HepG2 (cell line): ENCODE measurements at regions not wholly inside any gene's neighbourhood (a gene's known extent, or its start where the extent isn't known, plus 50 kb on each side); places are given as distances from the start of the nearest gene placed in this dataset.
A peak's percentile ranks its signal among the peaks of the same experiment; 100 is the strongest.

Experiments used
- ATAC-seq: fragments of 200-7000 bp; cut with Tn5 transposase; 3 replicates; pipeline ENCODE4 v1.9.1; 2020; ENCODE audit warnings: mild to moderate bottlenecking, moderate library complexity
- BruUV-seq: library from RNA; stranded (reverse); fragments of 400-500 nt; replicated peaks from 2 replicates; lab custom pipeline; 2021; lab: Mats Ljungman, UMichigan
- CTCF ChIA-PET: fragments of 300-600 bp; formaldehyde crosslinking; extraction: SDS; loops from one replicate; lab custom pipeline; 2021; ENCODE audit warnings: low total read pairs, inconsistent platforms, low intra/inter-chr PET ratio; lab: Yijun Ruan, JAX
- POLR2A ChIA-PET: fragments of 350-600 bp; sonication (Branson Sonifier 250); formaldehyde crosslinking; loops from one replicate; lab custom pipeline; 2020; ENCODE audit warnings: antibody characterized with exemption, inconsistent platforms; lab: Yijun Ruan, JAX
- DNase-seq: peaks from one replicate; pipeline ENCODE4 v3.0.0-alpha.2; 2015; ENCODE audit warnings: low spot score
- FAIRE-seq: peaks from 3 replicates; lab custom pipeline; 2011; peaks lifted over from hg19 to GRCh38; lab: Jason Lieb, UNC
- H2AFZ ChIP-seq: one replicate; pipeline ENCODE4 v1.6.1; 2011; ENCODE audit warnings: low read length, inconsistent platforms
- H3K27ac ChIP-seq: fragments of 300-600 bp; 3 replicates; pipeline ENCODE4 v1.8.0; 2011; ENCODE audit warnings: mixed run types, mild to moderate bottlenecking, mixed read lengths, low read length, inconsistent platforms; ENCODE audit not compliant: insufficient read depth; ENCODE audit errors: extremely low read length
- H3K27me3 ChIP-seq, 2 experiments: fragments of 200-600 bp in 1 of 2; 2 replicates in 1 of 2; 3 replicates in 1 of 2; pipeline versions ENCODE4 v1.6.0 to v1.8.0; 2011; ENCODE audit warnings: low read length in 2 of 2, mild to moderate bottlenecking in 2 of 2, moderate library complexity in 2 of 2, inconsistent platforms in 1 of 2; ENCODE audit not compliant: insufficient read depth in 2 of 2, control insufficient read depth in 1 of 2
- H3K36me3 ChIP-seq, 2 experiments: fragments of 200-600 bp in 1 of 2; replicated peaks in 1 of 2; 2 replicates in 1 of 2; 3 replicates in 1 of 2; pipeline versions ENCODE4 v1.5.1 to v1.8.0; 2011; ENCODE audit warnings: low read length in 2 of 2, inconsistent platforms in 1 of 2; ENCODE audit not compliant: insufficient read depth in 2 of 2, control insufficient read depth in 1 of 2
- H3K4me1 ChIP-seq: 2 replicates; pipeline ENCODE4 v1.5.1; 2012; ENCODE audit warnings: low read length, inconsistent platforms; ENCODE audit not compliant: insufficient read depth
- H3K4me2 ChIP-seq: 2 replicates; pipeline ENCODE4 v1.6.0; 2011; ENCODE audit warnings: low read depth, low read length, inconsistent platforms
- H3K4me3 ChIP-seq, 3 experiments: fragments of 200-600 bp in 1 of 3; sonication (generic), shearing (Covaris generic) in 1 of 3; replicated peaks in 1 of 3; 2 replicates each; pipeline ENCODE4 v1.5.1; 2011 to 2016; ENCODE audit warnings: low read length in 3 of 3, inconsistent platforms in 2 of 3, low read depth in 2 of 3, mild to moderate bottlenecking in 2 of 3, control low read depth in 1 of 3, mixed read lengths in 1 of 3; ENCODE audit not compliant: insufficient read depth in 1 of 3
- H3K79me2 ChIP-seq: one replicate; pipeline ENCODE4 v1.6.1; 2011; ENCODE audit warnings: low read length, inconsistent platforms; ENCODE audit not compliant: insufficient read depth
- H3K9ac ChIP-seq: 2 replicates; pipeline ENCODE4 v1.6.0; 2011; ENCODE audit warnings: mild to moderate bottlenecking, low read depth, low read length, inconsistent platforms; ENCODE audit not compliant: insufficient read depth
- H3K9me3 ChIP-seq: 2 replicates; pipeline ENCODE4 v1.5.1; 2012; ENCODE audit warnings: mild to moderate bottlenecking, low read length
- H4K20me1 ChIP-seq: 2 replicates; pipeline ENCODE4 v1.6.0; 2011; ENCODE audit warnings: inconsistent platforms, mild to moderate bottlenecking, low read length, moderate library complexity; ENCODE audit not compliant: insufficient read depth
- CBX5 ChIP-seq: sonication (generic); formaldehyde crosslinking; IDR thresholded peaks from 2 replicates; pipeline ENCODE4 v1.4.0; 2020; ENCODE audit warnings: missing genetic modification reagents, borderline replicate concordance
- ELF1 ChIP-seq: sonication (generic); formaldehyde crosslinking; IDR thresholded peaks from 2 replicates; pipeline ENCODE4 v1.4.0; 2020; ENCODE audit warnings: missing genetic modification reagents
- GMEB1 ChIP-seq: sonication (generic); formaldehyde crosslinking; IDR thresholded peaks from 2 replicates; pipeline ENCODE4 v1.5.1; 2020; ENCODE audit warnings: missing genetic modification reagents, mild to moderate bottlenecking, borderline replicate concordance
- MAFF ChIP-seq: IDR thresholded peaks from 2 replicates; pipeline ENCODE4 v1.6.1; 2011; ENCODE audit warnings: low read depth, low read length, improper control_type of control experiment
- MAFK ChIP-seq, 2 experiments: IDR thresholded peaks in 1 of 2; conservative IDR thresholded peaks in 1 of 2; 2 replicates each; pipeline ENCODE4 v1.6.1; 2011; ENCODE audit warnings: improper control_type of control experiment in 2 of 2, low read length in 2 of 2
- MZF1 ChIP-seq: sonication (generic); formaldehyde crosslinking; IDR thresholded peaks from 2 replicates; pipeline ENCODE4 v1.8.1; 2023; ENCODE audit warnings: mild to moderate bottlenecking, missing genetic modification reagents, borderline replicate concordance
- NR2F6 ChIP-seq, 2 experiments: IDR thresholded peaks; 2 replicates each; pipeline ENCODE4 v1.6.1; 2016; ENCODE audit warnings: antibody characterized with exemption in 1 of 2, mild to moderate bottlenecking in 1 of 2
- TAF1 ChIP-seq: sonication (generic); formaldehyde crosslinking; IDR thresholded peaks from 2 replicates; pipeline ENCODE4 v1.4.0; 2020; ENCODE audit warnings: missing genetic modification reagents
- ZBTB33 ChIP-seq: sonication (generic); formaldehyde crosslinking; IDR thresholded peaks from 2 replicates; pipeline ENCODE4 v1.4.0; 2020; ENCODE audit warnings: missing genetic modification reagents
- ZGPAT ChIP-seq: IDR thresholded peaks from 2 replicates; pipeline ENCODE4 v1.6.1; 2016; ENCODE audit warnings: mild to moderate bottlenecking
- ZNF230 ChIP-seq: sonication (generic); formaldehyde crosslinking; IDR thresholded peaks from 2 replicates; pipeline ENCODE4 v1.4.0; 2020; ENCODE audit warnings: mild to moderate bottlenecking, missing genetic modification reagents
- ZNF292 ChIP-seq: sonication (generic); formaldehyde crosslinking; IDR thresholded peaks from 2 replicates; pipeline ENCODE4 v1.8.1; 2022; ENCODE audit warnings: mild to moderate bottlenecking, low read depth, missing genetic modification reagents, borderline replicate concordance
- ZNF446 ChIP-seq: sonication (generic); formaldehyde crosslinking; IDR thresholded peaks from 2 replicates; pipeline ENCODE4 v1.5.0; 2020; ENCODE audit warnings: mild to moderate bottlenecking, missing genetic modification reagents
- ZNF460 ChIP-seq: sonication (generic); formaldehyde crosslinking; IDR thresholded peaks from 2 replicates; pipeline ENCODE4 v1.5.1; 2020; ENCODE audit warnings: missing genetic modification reagents, mild to moderate bottlenecking, borderline replicate concordance
- ZNF776 ChIP-seq: sonication (generic); formaldehyde crosslinking; IDR thresholded peaks from 2 replicates; pipeline ENCODE4 v1.4.0; 2020; ENCODE audit warnings: mild to moderate bottlenecking, missing genetic modification reagents
- WGBS: methylation state at CpG from one replicate; pipeline ENCODE4 v1.1.6; 2017; ENCODE audit warnings: low lambda C conversion rate; 5-methylcytosine and 5-hydroxymethylcytosine counted together
- in situ Hi-C: cut with HindIII; loops from 2 replicates; pipeline ENCODE4 v1.10.0; 2017; ENCODE audit warnings: low pct_unique_long_range_greater_than_20kb; ENCODE audit not compliant: extremely low pct_ligation_motif_present
- intact Hi-C: fragments of 100-400 bp; cut with micrococcal nuclease; formaldehyde crosslinking; loops from one replicate; pipeline ENCODE4 v1.10.0; 2022; ENCODE audit not compliant: unreplicated experiment

- Histone ChIP-seq H3K4me3 (no peak overlapping the region), H3K4me2 (no peak overlapping the region), H4K20me1 (no peaks in the 10 kb centered on the region), H2AFZ (no peak overlapping the region), H3K36me3 (no peaks in the 10 kb centered on the region), H3K9me3 (no peaks in the 10 kb centered on the region), H3K9ac (no peak overlapping the region), H3K79me2 (no peaks in the 10 kb centered on the region), H3K27me3 (no peaks in the 10 kb centered on the region), H3K4me1 (no peaks in the 10 kb centered on the region), H3K27ac (no peak overlapping the region)
- WGBS: 43% methylated on average over 2 of the region's 2 CpGs
- ATAC-seq (no peak), FAIRE-seq (no peak), DNase-seq (no peak)
- intact Hi-C loops: no loop called here
- BruUV-seq: no TSS peak
- CTCF ChIA-PET: no interaction called here
- POLR2A ChIA-PET: no interaction called here
- in situ Hi-C loops: no loop called here
- TF ChIP-seq MAFF (peak; percentile 93), ZNF292 (CRISPR knock-in tag) (no peak), MAFK (conservative IDR thresholded peaks at IDR 0.05 in 1 of 2, IDR thresholded peaks at IDR 0.05 in 1 of 2; ENCODE audit: low read length in 2 of 2) (peak; percentile 86 to 96), ZNF230 (CRISPR knock-in tag) (no peak)
These were observed 603.0 kb downstream of the FBXO15 start for GRCh38 chr18:73544617-73545016.

GRCh38 chr18:73544032-73544431, 603.6 kb downstream of the FBXO15 start:
- ChIA-PET CTCF (no interaction called here), POLR2A (no interaction called here)
- ATAC-seq (no peak), DNase-seq (no peak), FAIRE-seq (no peak)
- H3K4me3 ChIP-seq: no peak overlapping the region
- H3K9me3 ChIP-seq: no peaks in the 10 kb centered on the region
- no peaks in the 10 kb centered on the region for H3K79me2 ChIP-seq
- no peaks in the 10 kb centered on the region for H3K4me1 ChIP-seq
- H3K27me3 ChIP-seq: no peaks in the 10 kb centered on the region
- intact Hi-C loops (no loop called here), in situ Hi-C loops (no loop called here)
- WGBS: 0% methylated on average over 1 of the region's 1 CpG
- no peak overlapping the region for H3K27ac ChIP-seq
- H3K36me3 ChIP-seq: no peaks in the 10 kb centered on the region
- no TSS peak for BruUV-seq
- H3K4me2 ChIP-seq: no peak overlapping the region
- no peak overlapping the region for H2AFZ ChIP-seq
- H4K20me1 ChIP-seq: no peaks in the 10 kb centered on the region
- no peak overlapping the region for H3K9ac ChIP-seq
- TF ChIP-seq ZNF446 (CRISPR knock-in tag) (no peak), ZNF776 (no peak), ZNF460 (CRISPR knock-in tag) (no peak), GMEB1 (CRISPR knock-in tag) (no peak), ZGPAT (CRISPR knock-in tag) (no peak), NR2F6 (IDR thresholded peaks at IDR 0.05) (no peak), NR2F6 (CRISPR knock-in tag; IDR thresholded peaks at IDR 0.05) (no peak), CBX5 (CRISPR knock-in tag) (no peak), ZBTB33 (CRISPR knock-in tag) (no peak), TAF1 (CRISPR knock-in tag) (no peak), MZF1 (CRISPR knock-in tag) (no peak), ELF1 (CRISPR knock-in tag) (no peak)
